GM12872 (cell line): ENCODE measurements at regions not wholly inside any gene's neighbourhood (a gene's known extent, or its start where the extent isn't known, plus 50 kb on each side); places are given as distances from the start of the nearest gene placed in this dataset.

ENCODE experiments used
- TF ChIP-seq, protein P1 (sequence below): IDR thresholded peaks from 3 replicates; pipeline ENCODE4 v1.5.1; 2011; ENCODE audit warnings: low read depth, mild to moderate bottlenecking, low read length, moderate library complexity; ENCODE audit not compliant: insufficient read depth

DNA sequence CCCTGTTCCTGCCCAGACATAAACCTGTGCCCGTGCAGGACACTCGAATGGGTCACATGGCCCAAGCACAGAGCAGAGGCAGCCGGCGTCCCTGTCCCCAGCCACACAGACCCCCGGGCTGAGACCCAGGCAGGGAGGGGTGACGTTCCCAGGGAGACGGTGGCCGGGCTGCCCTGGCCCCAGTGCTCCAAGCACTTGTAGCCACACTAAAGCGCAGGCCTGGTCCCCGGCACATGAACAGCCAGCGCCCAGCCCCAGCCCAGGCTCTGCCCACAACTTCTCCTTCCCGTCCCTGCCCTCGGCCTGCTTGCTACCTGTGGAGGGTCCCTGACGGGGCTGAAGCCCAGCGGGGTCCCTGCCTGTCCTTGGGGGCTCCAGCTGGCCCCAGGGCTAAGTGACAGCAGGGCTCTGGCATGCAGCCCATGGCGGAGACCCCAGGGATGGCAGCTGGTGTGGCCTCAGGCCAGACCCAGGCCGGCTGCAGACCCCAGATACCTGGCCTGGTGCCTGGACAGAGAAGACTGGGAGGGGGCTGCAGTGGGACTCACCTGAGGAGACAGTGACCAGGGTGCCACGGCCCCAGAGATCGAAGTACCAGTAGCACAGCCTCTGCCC, 338.4 kb downstream of the TMEM121 start:
- TF ChIP-seq, protein P1, sequence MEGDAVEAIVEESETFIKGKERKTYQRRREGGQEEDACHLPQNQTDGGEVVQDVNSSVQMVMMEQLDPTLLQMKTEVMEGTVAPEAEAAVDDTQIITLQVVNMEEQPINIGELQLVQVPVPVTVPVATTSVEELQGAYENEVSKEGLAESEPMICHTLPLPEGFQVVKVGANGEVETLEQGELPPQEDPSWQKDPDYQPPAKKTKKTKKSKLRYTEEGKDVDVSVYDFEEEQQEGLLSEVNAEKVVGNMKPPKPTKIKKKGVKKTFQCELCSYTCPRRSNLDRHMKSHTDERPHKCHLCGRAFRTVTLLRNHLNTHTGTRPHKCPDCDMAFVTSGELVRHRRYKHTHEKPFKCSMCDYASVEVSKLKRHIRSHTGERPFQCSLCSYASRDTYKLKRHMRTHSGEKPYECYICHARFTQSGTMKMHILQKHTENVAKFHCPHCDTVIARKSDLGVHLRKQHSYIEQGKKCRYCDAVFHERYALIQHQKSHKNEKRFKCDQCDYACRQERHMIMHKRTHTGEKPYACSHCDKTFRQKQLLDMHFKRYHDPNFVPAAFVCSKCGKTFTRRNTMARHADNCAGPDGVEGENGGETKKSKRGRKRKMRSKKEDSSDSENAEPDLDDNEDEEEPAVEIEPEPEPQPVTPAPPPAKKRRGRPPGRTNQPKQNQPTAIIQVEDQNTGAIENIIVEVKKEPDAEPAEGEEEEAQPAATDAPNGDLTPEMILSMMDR, result no peak

DNA sequence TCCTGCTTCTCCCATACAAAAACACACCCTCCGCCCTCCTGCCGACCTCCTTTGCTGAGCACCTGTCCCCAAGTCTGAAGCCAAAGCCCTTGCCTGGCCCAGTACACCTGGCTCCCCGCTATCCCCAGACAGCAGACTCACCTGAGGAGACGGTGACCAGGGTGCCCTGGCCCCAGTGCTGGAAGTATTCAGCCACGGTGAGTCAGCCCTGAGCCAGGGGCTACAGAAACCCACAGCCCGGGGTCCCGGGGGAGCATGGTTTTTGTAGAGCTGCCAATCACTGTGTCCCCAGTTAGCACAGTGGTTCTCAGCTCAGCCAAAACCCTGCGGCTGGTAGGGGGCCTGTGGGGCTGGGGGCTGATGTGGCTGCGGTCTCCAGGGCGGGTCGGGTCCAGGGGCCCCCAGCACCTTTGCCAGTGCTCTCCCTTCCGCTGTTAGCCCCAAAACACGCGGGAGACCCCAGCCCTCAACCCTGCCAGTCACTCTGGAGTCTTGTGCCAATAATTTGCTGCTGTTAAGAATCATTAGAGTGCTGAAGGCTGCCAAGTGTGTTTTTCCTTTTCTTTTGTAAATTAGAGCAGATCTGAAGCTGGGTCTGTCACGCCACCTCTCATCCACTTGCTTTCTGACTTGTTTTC, 339.0 kb downstream of the TMEM121 start:
- TF ChIP-seq, protein P1, result no peak

DNA sequence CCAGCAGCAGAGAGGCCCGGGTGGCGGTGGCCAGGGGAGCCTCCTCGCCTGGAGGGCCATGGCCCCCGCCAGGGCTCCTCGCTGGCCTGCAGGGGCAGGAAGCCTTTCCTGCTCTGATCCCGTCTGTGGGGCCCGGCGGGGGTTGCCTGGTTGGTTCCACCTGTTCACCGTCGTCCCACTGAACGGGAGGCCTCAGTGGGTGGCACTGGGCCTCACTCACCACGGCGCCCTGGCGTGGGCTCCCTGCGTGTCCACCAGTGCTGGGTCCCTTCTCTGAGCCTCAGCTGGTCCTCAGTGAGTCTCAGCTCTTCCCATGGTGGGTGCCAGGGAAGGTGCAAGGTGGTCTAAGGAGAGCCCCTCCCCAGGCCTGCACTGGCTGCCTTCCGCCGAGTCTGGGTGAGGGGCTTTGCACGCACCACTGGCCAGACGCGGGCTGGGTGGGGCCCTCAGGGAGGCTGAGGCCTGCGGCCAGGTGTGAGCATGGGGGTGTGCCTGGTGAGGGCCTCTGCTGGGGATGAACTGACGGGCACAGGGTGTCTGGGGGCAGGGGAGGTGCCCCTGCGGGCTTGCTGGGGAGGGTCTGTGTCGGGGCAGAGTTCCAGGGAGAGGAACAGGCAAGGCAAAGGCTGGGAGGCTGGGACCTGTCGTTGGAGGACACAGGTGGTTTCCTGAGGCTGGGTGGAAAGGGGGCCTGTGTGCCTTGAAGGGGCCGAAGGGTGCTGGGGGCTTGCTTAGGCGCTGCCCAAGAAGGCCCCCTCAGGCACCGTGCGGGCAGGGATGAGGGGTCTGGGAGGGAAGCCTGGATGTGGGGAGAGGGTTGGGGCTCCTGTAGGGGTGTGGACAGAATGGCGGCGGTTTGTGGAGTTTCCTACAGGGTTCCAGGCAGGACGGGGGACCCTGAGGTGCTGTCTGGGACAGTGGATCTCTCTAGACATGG, 339.8 kb downstream of the TMEM121 start:
- TF ChIP-seq, protein P1, result no peak

DNA sequence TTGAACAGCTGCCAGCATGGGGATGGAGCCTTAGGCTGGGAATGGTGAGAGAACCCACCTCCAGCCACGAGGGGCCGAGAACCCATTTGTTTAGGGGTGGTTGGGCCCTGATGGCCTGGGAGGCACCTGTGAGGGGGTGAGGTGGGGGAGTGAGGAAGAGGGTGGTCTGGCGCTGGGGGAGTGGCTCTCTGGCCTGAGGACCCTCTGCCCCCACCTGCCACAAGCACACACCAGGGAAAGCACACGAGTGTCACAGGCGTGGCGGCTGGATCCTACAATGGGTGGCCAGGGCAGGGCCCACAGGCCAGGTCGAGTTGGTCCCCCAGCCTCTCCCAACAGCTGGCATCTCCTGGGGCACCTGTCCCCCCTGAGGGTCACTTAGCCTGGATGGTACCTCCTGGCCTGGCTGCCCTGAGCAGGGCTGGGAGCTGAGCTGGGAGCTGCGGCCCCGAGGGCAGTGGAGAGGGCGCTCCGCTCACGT, 340.5 kb downstream of the TMEM121 start:
- TF ChIP-seq, protein P1, result no peak

DNA sequence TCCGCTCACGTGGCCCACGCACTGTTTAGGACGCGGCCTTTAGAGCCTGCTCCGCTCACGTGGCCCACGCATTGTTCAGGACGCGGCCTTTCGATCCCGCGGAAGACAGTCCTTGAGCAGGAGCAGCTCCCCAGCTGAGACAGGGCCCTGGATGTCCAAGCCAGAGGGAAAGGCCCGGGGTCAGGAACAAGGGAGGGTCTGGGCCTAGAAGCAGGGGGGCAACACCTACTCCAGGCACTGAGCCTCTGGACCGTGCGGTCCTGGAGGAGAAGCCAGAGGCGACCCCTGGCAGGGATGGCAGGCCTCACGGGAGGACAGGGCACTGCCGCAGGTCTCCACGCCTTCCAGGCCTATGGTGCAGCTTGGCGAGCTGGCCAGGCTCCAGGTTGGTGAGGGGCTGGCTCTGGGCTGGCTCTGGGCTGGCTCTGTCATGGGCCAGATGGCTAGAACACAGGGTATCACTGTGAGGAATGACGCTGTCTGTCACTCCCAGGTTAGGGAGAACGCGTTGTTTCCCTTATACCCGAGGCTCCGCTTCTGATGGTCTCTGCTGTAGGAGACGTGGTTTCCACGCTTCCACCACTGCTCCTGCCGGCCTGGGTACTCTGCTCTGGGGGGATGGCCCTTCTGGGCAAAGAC, 341.7 kb downstream of the TMEM121 start:
- TF ChIP-seq, protein P1, result no peak

DNA sequence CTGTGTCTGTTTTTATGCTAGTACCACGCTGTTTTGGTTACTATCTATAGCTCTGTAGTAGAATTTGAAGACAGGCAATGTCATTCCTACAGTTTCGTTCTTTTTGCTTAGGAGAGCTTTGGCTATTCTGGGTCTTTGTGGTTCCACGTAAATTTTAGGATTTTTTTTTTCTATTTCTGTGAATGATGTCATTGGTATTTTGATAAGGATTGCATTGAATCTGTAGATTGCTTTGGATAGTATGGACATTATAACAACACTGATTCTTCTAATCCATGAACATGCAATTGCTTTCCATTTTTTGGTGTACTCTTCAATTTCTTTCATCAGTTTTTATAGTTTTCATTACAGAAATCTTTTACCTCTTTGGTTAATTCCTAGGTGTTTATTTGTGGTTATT, 345.2 kb downstream of the TMEM121 start:
- TF ChIP-seq, protein P1, result no peak
